IMR-90 (cell line): ENCODE measurements at regions not wholly inside any gene's neighbourhood (a gene's known extent, or its start where the extent isn't known, plus 50 kb on each side); places are given as distances from the start of the nearest gene placed in this dataset.

ENCODE experiments used
- BHLHE40 ChIP-seq: fragments of 150-350 bp; IDR thresholded peaks from 2 replicates; pipeline ENCODE4 v1.6.1; 2016; ENCODE audit warnings: mild to moderate bottlenecking, low read depth, low read length
- CEBPB ChIP-seq: IDR thresholded peaks from 2 replicates; pipeline ENCODE4 v1.6.1; 2012; ENCODE audit warnings: low read depth, low read length, improper control_type of control experiment
- CHD1 ChIP-seq: IDR thresholded peaks from 2 replicates; pipeline ENCODE4 v1.6.1; 2012; ENCODE audit warnings: low read depth, low read length, improper control_type of control experiment
- CTCF ChIP-seq: conservative IDR thresholded peaks from 2 replicates; pipeline ENCODE4 v1.5.1; 2012; ENCODE audit warnings: mild to moderate bottlenecking, low read depth, low read length, improper control_type of control experiment
- ELK1 ChIP-seq: fragments of 150-350 bp; IDR thresholded peaks from 2 replicates; pipeline ENCODE4 v1.6.1; 2016; ENCODE audit warnings: low read depth, mild to moderate bottlenecking, low read length, moderate library complexity, borderline replicate concordance
- FOS ChIP-seq: fragments of 150-350 bp; IDR thresholded peaks from 2 replicates; pipeline ENCODE4 v1.6.1; 2016; ENCODE audit warnings: low read depth, low read length
- MAZ ChIP-seq: IDR thresholded peaks from 2 replicates; pipeline ENCODE4 v1.6.1; 2012; ENCODE audit warnings: low read depth, mild to moderate bottlenecking, low read length, improper control_type of control experiment, moderate library complexity, borderline replicate concordance
- MXI1 ChIP-seq: IDR thresholded peaks from 2 replicates; pipeline ENCODE4 v1.6.1; 2012; ENCODE audit warnings: low read depth, mild to moderate bottlenecking, low read length, moderate library complexity, borderline replicate concordance
- POLR2A ChIP-seq: IDR thresholded peaks from 2 replicates; pipeline ENCODE4 v1.6.1; 2012; ENCODE audit warnings: mild to moderate bottlenecking, low read depth, low read length
- RAD21 ChIP-seq: IDR thresholded peaks from 2 replicates; pipeline ENCODE4 v1.6.1; 2012; ENCODE audit warnings: low read length, improper control_type of control experiment
- RCOR1 ChIP-seq: IDR thresholded peaks from 2 replicates; pipeline ENCODE4 v1.6.1; 2012; ENCODE audit warnings: mild to moderate bottlenecking, low read length, improper control_type of control experiment; ENCODE audit not compliant: insufficient replicate concordance
- RFX5 ChIP-seq: IDR thresholded peaks from 2 replicates; pipeline ENCODE4 v1.8.0; 2012; ENCODE audit warnings: low read depth, mild to moderate bottlenecking, low read length, moderate library complexity
- SMC3 ChIP-seq: fragments of 150-350 bp; IDR thresholded peaks from 2 replicates; pipeline ENCODE4 v1.6.1; 2016; ENCODE audit warnings: low read depth, mild to moderate bottlenecking, antibody characterized with exemption, low read length, moderate library complexity
- USF2 ChIP-seq: fragments of 150-350 bp; IDR thresholded peaks from 2 replicates; pipeline ENCODE4 v1.6.1; 2017; ENCODE audit warnings: mild to moderate bottlenecking, antibody characterized with exemption, low read length, low read depth

- TF ChIP-seq CTCF, result no peak
- no peak for TF ChIP-seq POLR2A
- TF ChIP-seq CEBPB, result no peak
- no peak for TF ChIP-seq ELK1
- TF ChIP-seq RAD21, result no peak
- no peak for TF ChIP-seq MAZ
- TF ChIP-seq BHLHE40, result no peak
- TF ChIP-seq RFX5, result no peak
- TF ChIP-seq MXI1, result no peak
- TF ChIP-seq FOS, result no peak
- no peak for TF ChIP-seq CHD1
- TF ChIP-seq RCOR1, result no peak
- TF ChIP-seq SMC3, result no peak
- no peak for TF ChIP-seq USF2
These were observed 412.2 kb upstream of the ZMIZ1 start for GRCh38 chr10:78656417-78657162.
